Esophagus squamous epithelium (tissue), 5 donors: ENCODE measurements at regions not wholly inside any gene's neighbourhood (a gene's known extent, or its start where the extent isn't known, plus 50 kb on each side); places are given as distances from the start of the nearest gene placed in this dataset.
A peak's percentile ranks its signal among the peaks of the same experiment; 100 is the strongest.
"Not testable (repeated sequence)": the region's sequence is repeated elsewhere in the genome, so short reads cannot be mapped to it uniquely, and the experiment has no call there.

Experiments
- DNase-seq: peaks from one replicate; lab custom pipeline; 2025; lab: John Stamatoyannopoulos, UW
- H3K27ac ChIP-seq, 4 donors: fragments of 200-600 bp; sonication (generic); one replicate each; pipeline ENCODE4 v1.5.1; 2016 to 2019; ENCODE audit warnings: mild to moderate bottlenecking in 1 of 4
- H3K27me3 ChIP-seq, 4 donors: fragments of 200-600 bp; sonication (generic); 1 replicate in 3 of 4; 2 replicates in 1 of 4; pipeline versions ENCODE4 v1.5.1 to v1.6.0; 2017 to 2021; ENCODE audit warnings: antibody characterized with exemption in 1 of 4
- H3K36me3 ChIP-seq, 3 donors: fragments of 200-600 bp; sonication (generic); one replicate each; pipeline ENCODE4 v1.5.1; 2016 to 2019
- H3K4me1 ChIP-seq, 3 donors: fragments of 200-600 bp; sonication (generic); one replicate each; pipeline ENCODE4 v1.5.1; 2017 to 2019
- H3K4me3 ChIP-seq, 4 donors: fragments of 200-600 bp; sonication (generic); 1 replicate in 3 of 4; 2 replicates in 1 of 4; pipeline ENCODE4 v1.5.1; 2016 to 2019; ENCODE audit warnings: mild to moderate bottlenecking in 2 of 4, moderate library complexity in 1 of 4
- H3K9me3 ChIP-seq, 3 donors: fragments of 200-600 bp; sonication (generic); one replicate each; pipeline ENCODE4 v1.5.1; 2016 to 2019
- POLR2A ChIP-seq, 4 donors: fragments of 450-650 bp; IDR thresholded peaks; one replicate each; pipeline ENCODE4 v1.6.1; 2017; ENCODE audit warnings: antibody characterized with exemption in 4 of 4, mild to moderate bottlenecking in 4 of 4, moderate library complexity in 3 of 4
- WGBS, 2 donors: methylation state at CpG; one replicate each; pipeline ENCODE4 v1.1.5; 2018; 5-methylcytosine and 5-hydroxymethylcytosine counted together
- intact Hi-C: fragments of 100-400 bp; cut with DNase I; formaldehyde crosslinking; loops from one replicate; pipeline ENCODE4 v1.15.0; 2022
- TF ChIP-seq, protein P1 (sequence below), 6 experiments: fragments of 450-650 bp in 4 of 6; fragments of 200-600 bp in 2 of 6; sonication (generic) in 2 of 6; IDR thresholded peaks; one replicate each; pipeline ENCODE4 v1.5.1; 2016 to 2019; ENCODE audit warnings: antibody characterized with exemption in 6 of 6, mild to moderate bottlenecking in 4 of 6, moderate library complexity in 4 of 6
- donor health status: DM: yes; HTN: yes; CAD: no.

DNA sequence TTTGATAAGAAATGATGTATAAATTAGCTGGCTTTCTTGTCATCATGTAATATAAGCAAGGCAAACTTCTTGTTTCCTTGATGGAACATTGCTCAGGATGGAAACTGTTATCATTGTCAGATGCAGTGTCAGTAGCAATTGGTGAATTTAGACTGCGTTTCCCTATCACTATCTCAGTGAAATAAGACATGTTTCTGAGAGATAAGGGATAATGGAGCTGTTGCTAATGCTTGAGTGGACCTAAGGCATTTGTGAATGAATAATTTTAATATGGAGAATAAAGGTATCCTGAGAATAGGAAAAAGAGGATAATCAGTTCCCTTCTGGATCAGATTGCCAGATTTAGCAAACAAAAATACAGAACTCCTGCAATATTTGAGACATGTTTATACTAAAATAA is 160.9 kb downstream of the HLX start:
- H3K9me3 ChIP-seq = no peaks in the 10 kb centered on the region
- H3K27ac ChIP-seq = no peak overlapping the region
- intact Hi-C loops = no loop called here
- H3K27me3 ChIP-seq = no peaks in the 10 kb centered on the region
- TF ChIP-seq POLR2A (IDR thresholded peaks at IDR 0.05) = no peak
- TF ChIP-seq, protein P1, sequence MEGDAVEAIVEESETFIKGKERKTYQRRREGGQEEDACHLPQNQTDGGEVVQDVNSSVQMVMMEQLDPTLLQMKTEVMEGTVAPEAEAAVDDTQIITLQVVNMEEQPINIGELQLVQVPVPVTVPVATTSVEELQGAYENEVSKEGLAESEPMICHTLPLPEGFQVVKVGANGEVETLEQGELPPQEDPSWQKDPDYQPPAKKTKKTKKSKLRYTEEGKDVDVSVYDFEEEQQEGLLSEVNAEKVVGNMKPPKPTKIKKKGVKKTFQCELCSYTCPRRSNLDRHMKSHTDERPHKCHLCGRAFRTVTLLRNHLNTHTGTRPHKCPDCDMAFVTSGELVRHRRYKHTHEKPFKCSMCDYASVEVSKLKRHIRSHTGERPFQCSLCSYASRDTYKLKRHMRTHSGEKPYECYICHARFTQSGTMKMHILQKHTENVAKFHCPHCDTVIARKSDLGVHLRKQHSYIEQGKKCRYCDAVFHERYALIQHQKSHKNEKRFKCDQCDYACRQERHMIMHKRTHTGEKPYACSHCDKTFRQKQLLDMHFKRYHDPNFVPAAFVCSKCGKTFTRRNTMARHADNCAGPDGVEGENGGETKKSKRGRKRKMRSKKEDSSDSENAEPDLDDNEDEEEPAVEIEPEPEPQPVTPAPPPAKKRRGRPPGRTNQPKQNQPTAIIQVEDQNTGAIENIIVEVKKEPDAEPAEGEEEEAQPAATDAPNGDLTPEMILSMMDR (IDR thresholded peaks at IDR 0.05) = no peak
- H3K4me3 ChIP-seq = no peak overlapping the region
- H3K4me1 ChIP-seq = no peaks in the 10 kb centered on the region
- H3K36me3 ChIP-seq = no peaks in the 10 kb centered on the region
- no peak for DNase-seq
- 47 to 88% methylated on average over 1 of the region's 1 CpG for WGBS, 2 donors

DNA sequence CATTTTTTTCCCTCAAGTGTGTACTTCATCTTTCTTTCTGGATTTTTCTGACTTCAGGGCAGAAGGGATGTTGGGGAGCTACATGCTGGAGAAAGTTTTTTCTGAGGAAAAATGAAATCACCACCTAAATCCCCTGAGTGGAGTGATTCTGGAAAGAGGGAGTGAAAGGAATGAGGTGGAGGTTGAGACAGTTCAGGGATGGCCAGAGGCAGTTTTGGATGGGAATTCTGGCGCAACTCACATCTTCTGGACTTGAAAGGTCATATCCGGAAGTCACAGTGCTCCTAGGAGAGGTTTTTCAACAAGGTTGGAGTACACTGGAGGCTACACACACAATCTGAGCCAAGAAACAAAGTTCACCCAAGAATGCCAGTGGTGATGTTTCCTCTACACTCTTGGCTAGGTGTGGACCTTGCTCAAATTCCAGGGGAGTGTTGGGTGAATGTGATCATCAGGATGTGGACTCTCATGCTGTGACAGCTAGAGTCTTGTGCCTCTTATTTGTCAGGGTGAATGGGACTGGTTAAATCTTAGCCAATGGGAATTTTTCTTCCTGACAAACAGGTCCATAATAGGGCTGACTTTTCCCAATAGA is 161.5 kb downstream of the HLX start:
- H3K4me3 ChIP-seq = no peak overlapping the region
- no peaks in the 10 kb centered on the region for H3K4me1 ChIP-seq
- no peaks in the 10 kb centered on the region for H3K9me3 ChIP-seq
- no peaks in the 10 kb centered on the region for H3K36me3 ChIP-seq
- no peak for DNase-seq
- intact Hi-C loops = no loop called here
- no peaks in the 10 kb centered on the region for H3K27me3 ChIP-seq
- no peak overlapping the region for H3K27ac ChIP-seq
- WGBS, 2 donors = 54 to 58% methylated on average over 2 of the region's 2 CpGs
- TF ChIP-seq POLR2A (IDR thresholded peaks at IDR 0.05) = no peak
- TF ChIP-seq, protein P1 (IDR thresholded peaks at IDR 0.05) = no peak

DNA sequence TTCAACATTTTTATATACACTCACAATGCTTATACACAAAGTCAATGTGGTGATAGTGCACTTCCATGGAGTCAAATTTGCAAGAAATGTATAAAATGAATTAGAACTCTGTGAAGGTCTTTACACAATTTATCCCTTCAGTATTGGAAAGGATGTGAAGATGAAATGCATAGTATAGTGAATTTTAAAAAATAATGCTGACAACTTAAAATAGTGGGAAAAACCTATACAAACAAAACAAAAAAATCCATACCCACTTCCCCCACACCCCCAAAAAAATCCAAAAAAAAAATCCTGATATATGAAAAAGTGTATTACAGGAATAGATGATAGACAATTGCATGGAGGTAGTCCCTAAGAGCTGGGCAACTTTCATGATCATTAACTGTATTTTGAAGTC is 165.3 kb downstream of the HLX start:
- Histone ChIP-seq H3K27me3 (no peaks in the 10 kb centered on the region), H3K4me3 (no peak overlapping the region), H3K9me3 (no peaks in the 10 kb centered on the region), H3K27ac (no peak overlapping the region), H3K36me3 (no peaks in the 10 kb centered on the region), H3K4me1 (peaks cover 0 to 7% (median 0%) of the 10 kb centered on the region in 3 donors)
- no peak for TF ChIP-seq POLR2A (IDR thresholded peaks at IDR 0.05)
- TF ChIP-seq, protein P1 (IDR thresholded peaks at IDR 0.05) = no peak
- intact Hi-C loops = no loop called here
- DNase-seq = no peak

DNA sequence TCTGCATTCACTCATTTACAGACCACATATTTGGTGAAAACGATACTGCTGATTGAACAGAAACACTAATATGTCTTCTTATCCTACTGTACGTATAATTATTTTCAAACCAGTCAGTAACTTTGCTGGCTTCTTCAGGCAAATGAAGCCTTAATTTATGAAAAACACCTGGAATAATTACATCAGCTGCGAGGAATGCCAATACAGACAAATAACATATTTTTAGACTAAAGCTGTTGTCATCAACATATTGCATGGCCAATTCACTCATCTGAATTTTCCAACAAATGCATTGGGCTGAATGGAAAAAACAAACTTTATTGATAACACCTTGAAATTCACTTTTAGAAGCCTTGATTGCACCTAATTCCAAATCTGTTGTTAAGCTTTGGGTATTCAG is 165.9 kb downstream of the HLX start:
- no peak overlapping the region for H3K27ac ChIP-seq
- no peaks in the 10 kb centered on the region for H3K27me3 ChIP-seq
- WGBS, 2 donors = 71 to 89% methylated on average over 3 of the region's 3 CpGs
- TF ChIP-seq, protein P1 (IDR thresholded peaks at IDR 0.05) = no peak
- no peak for TF ChIP-seq POLR2A (IDR thresholded peaks at IDR 0.05)
- H3K4me1 ChIP-seq = peaks cover 0 to 7% (median 0%) of the 10 kb centered on the region in 3 donors
- intact Hi-C loops = no loop called here
- no peaks in the 10 kb centered on the region for H3K36me3 ChIP-seq
- no peak for DNase-seq
- no peaks in the 10 kb centered on the region for H3K9me3 ChIP-seq
- H3K4me3 ChIP-seq = no peak overlapping the region

DNA sequence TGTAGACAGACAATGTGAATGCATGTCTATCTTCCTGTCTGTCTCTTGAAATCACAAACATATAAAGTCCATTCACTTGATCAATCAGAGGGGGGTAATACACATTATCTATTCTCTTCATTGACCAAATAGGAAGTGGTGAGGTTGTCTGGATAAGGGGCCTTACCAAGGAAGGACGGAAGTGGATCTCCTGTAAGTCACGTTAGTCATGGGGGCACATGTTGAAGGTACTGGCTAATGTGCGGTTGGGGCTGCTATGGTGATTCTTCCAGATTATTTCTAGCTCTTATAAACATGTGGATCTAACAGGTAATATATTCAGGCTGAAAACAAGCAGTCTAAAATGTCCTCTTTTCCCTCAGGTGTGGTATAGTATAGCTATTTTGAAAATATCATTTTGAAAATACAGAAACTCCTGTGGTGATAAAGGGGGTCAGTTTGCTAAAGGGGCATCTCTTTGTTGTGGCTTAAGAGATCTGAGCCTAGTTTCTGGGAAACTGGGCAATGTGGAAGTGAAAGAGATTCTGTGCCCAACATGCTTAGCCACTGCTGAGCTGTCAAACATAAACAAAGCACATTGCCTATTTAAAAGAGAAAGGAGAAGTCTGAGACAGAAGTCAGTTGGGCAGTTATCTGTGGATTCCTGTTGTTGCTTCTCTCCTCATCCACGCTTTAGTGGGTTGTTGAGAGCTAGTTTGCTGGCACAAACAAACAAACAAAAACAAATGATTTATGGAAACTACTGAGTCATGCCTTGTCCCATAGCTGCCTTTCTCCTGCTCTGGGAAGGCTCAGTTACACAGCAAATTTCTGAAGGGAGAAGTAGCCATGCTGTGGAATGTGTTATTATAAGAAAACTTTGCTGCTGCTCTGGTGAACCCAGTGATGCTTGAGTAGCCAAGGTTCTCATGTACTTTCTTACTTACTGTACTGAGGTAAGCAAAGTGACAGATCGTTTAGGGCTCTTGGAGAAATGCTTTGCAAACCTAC is 166.9 kb downstream of the HLX start:
- Histone ChIP-seq H3K27me3 (no peaks in the 10 kb centered on the region), H3K27ac (peak overlapping the region in 1 of 4 donors; percentile 34), H3K9me3 (no peaks in the 10 kb centered on the region), H3K36me3 (no peaks in the 10 kb centered on the region), H3K4me1 (peaks cover 0 to 7% (median 0%) of the 10 kb centered on the region in 3 donors), H3K4me3 (no peak overlapping the region)
- intact Hi-C loops = no loop called here
- TF ChIP-seq POLR2A (IDR thresholded peaks at IDR 0.05) = peak in 1 of 4 donors; percentile 14
- TF ChIP-seq, protein P1 (IDR thresholded peaks at IDR 0.05) = no peak
- no peak for DNase-seq
- WGBS, 2 donors = 56 to 65% methylated on average over 5 of the region's 5 CpGs

DNA sequence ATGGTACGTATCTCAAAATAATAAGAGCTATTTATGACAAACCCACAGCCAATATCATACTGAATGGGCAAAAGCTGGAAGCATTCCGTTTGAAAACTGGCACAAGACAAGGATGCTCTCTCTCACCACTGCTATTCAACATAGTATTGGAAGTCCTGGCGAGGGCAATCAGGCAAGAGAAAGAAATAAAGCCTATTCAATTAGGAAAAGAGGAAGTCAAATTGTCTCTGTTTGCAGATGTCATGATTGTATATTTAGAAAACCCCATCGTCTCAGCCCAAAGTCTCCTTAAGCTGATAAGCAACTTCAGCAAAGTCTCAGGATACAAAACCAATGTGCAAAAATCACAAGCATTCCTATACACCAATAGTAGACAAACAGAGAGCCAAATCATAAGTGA is 172.1 kb downstream of the HLX start:
- H3K4me3 ChIP-seq, H3K4me1 ChIP-seq, H3K36me3 ChIP-seq, H3K27ac ChIP-seq, H3K9me3 ChIP-seq, intact Hi-C loops, DNase-seq, H3K27me3 ChIP-seq: not testable (repeated sequence)
- WGBS, 2 donors = 59 to 69% methylated on average over 4 of the region's 4 CpGs
